SKM-1 treated with dmso at 0.1 percent for 144 hours (cell line): ENCODE measurements at regions not wholly inside any gene's neighbourhood (a gene's known extent, or its start where the extent isn't known, plus 50 kb on each side); places are given as distances from the start of the nearest gene placed in this dataset.
"Not testable (repeated sequence)": the region's sequence is repeated elsewhere in the genome, so short reads cannot be mapped to it uniquely, and the experiment has no call there.

Source experiments
- DNase-seq: peaks from one replicate; lab custom pipeline; 2025; ENCODE audit not compliant: unreplicated experiment; lab: John Stamatoyannopoulos, UW

GRCh38 chrX:40380655-40381488 lies 199.9 kb upstream of the ATP6AP2 start:
- DNase-seq, result peak; percentile 57

- no peak for DNase-seq
Measured at GRCh38 chrX:40377684-40378083, 203.1 kb upstream of the ATP6AP2 start.

GRCh38 chrX:40374486-40374885 lies 206.3 kb upstream of the ATP6AP2 start:
- no peak for DNase-seq

GRCh38 chrX:40373641-40374040 lies 207.1 kb upstream of the ATP6AP2 start:
- no peak for DNase-seq

GRCh38 chrX:40373025-40373424 lies 207.7 kb upstream of the ATP6AP2 start:
- no peak for DNase-seq

GRCh38 chrX:40371376-40371775 lies 209.4 kb upstream of the ATP6AP2 start:
- no peak for DNase-seq

GRCh38 chrX:40368611-40369061 lies 212.1 kb upstream of the ATP6AP2 start:
- no peak for DNase-seq

- DNase-seq, result no peak
Measured at GRCh38 chrX:40366661-40367060, 214.1 kb upstream of the ATP6AP2 start.

- DNase-seq, result not testable (repeated sequence)
Measured at GRCh38 chrX:40362291-40362690, 218.5 kb upstream of the ATP6AP2 start.

GRCh38 chrX:40360557-40360956 lies 220.2 kb upstream of the ATP6AP2 start:
- DNase-seq, result no peak

- no peak for DNase-seq
Measured at GRCh38 chrX:40359593-40359992, 221.2 kb upstream of the ATP6AP2 start.

GRCh38 chrX:40358994-40359393 lies 221.8 kb upstream of the ATP6AP2 start:
- no peak for DNase-seq

GRCh38 chrX:40349251-40349650 lies 231.5 kb upstream of the ATP6AP2 start:
- no peak for DNase-seq

GRCh38 chrX:40346379-40346778 lies 234.4 kb upstream of the ATP6AP2 start:
- no peak for DNase-seq

- DNase-seq, result no peak
Measured at GRCh38 chrX:40343319-40343718, 237.5 kb upstream of the ATP6AP2 start.

- DNase-seq, result no peak
Measured at GRCh38 chrX:40340116-40340515, 240.7 kb upstream of the ATP6AP2 start.

- DNase-seq, result no peak
Measured at GRCh38 chrX:40333344-40333743, 235.6 kb upstream of the BCOR start.

GRCh38 chrX:40331762-40332161 lies 234.0 kb upstream of the BCOR start:
- DNase-seq, result no peak

- DNase-seq, result no peak
Measured at GRCh38 chrX:40331353-40331752, 233.6 kb upstream of the BCOR start.

GRCh38 chrX:40329616-40330015 lies 231.9 kb upstream of the BCOR start:
- peak; percentile 46 for DNase-seq

- DNase-seq, result no peak
Measured at GRCh38 chrX:40327085-40327484, 229.3 kb upstream of the BCOR start.

GRCh38 chrX:40326186-40326965 lies 228.6 kb upstream of the BCOR start:
- DNase-seq, result no peak
